ENCODE measurements at regions not wholly inside any gene's neighbourhood (a gene's known extent, or its start where the extent isn't known, plus 50 kb on each side); places are given as distances from the start of the nearest gene placed in this dataset.
A peak's percentile ranks its signal among the peaks of the same experiment; 100 is the strongest.

GRCh38 chr3:23664459-23664858 lies 141.3 kb upstream of the UBE2E1 start:
- DNase-seq (ENCODE audit: low spot score) (no peak), FAIRE-seq (no peak)

DNA sequence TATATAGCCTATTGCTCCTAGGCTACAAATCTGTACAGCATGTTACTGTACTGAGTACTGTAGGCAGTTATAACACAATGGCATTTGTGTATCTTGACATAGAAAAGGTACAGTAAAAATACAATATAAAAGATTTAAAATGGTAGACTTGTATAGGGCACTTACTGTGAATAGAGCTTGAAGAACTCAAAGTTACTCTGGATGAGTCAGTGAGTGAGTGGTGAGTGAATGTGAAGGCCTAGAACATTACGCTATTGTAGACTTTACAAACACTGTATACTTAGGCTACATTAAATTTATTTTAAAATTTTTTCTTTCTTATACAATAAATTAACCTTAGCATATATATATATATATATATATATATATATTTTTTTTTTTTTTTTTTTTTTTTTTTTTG lies 140.0 kb upstream of the UBE2E1 start:
- FAIRE-seq, result no peak

DNA sequence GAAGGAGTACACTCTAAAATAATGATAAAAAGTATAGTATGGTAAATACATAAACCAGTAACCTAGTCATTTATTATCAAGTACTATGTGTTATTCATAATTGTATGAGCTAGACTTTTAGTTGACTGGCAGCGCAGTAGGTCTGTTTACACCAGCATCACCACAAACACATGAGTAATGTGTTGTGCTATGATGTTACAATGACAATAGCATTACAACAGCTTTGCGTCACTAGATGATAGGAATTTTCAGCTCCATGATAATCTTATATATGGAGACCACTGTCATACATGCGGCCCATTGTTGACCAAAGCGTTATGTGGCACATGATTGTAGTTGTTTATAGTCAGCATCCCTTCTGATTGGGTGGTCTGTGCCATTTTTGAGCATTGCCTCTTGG lies 138.9 kb upstream of the UBE2E1 start:
- peak; percentile 56 for FAIRE-seq
- DNase-seq (ENCODE audit: low spot score), result no peak

More for the DNA sequence above, 140.0 kb upstream of the UBE2E1 start:
- no peak for DNase-seq (ENCODE audit: low spot score)

GRCh38 chr3:23667536-23668429 lies 138.0 kb upstream of the UBE2E1 start:
- DNase-seq (ENCODE audit: low spot score) (no peak), FAIRE-seq (peak; percentile 61)

- DNase-seq (ENCODE audit: low spot score) (peak; percentile 70), FAIRE-seq (no peak)
Observed at GRCh38 chr3:23668430-23668904, 137.3 kb upstream of the UBE2E1 start.

GRCh38 chr3:23669541-23670255 lies 136.1 kb upstream of the UBE2E1 start:
- FAIRE-seq (no peak), DNase-seq (ENCODE audit: low spot score) (peak; percentile 17)

DNA sequence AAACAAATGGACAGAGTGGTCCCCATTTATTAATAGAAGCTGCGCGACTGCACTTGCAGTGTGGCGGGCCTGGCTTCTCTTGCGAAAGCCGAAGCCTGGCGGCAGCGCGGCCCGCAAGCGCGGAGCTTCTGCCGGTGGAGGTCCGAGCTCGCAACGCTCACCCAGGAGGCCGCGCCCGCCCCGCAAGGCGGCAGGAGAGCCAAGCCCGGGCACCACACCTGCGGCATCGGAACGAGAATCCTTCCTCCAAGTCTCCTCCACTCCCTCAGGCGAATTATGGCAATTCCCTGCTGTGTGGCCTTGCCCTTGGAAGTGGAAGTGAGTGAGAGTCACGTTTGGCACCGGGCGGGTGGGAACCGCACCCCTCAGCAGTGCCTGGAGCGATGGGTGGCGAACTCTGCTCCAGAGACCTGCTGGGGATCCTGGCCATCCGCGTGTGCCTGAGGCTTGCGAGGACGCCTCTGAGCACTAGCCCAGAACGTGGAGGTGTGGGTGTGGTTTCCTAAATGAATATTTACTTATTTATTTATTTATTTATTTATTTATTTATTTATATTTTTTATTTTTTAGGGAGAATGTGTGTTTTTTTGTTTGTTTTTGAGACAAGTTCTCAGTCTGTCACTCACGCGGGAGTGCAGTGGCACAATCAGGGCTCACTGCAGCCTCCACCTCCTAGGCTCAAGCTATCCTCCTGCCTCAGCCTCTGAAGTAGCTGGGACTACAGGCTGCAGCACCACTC lies 133.7 kb upstream of the UBE2E1 start:
- FAIRE-seq (no peak), DNase-seq (ENCODE audit: low spot score) (no peak)

DNA sequence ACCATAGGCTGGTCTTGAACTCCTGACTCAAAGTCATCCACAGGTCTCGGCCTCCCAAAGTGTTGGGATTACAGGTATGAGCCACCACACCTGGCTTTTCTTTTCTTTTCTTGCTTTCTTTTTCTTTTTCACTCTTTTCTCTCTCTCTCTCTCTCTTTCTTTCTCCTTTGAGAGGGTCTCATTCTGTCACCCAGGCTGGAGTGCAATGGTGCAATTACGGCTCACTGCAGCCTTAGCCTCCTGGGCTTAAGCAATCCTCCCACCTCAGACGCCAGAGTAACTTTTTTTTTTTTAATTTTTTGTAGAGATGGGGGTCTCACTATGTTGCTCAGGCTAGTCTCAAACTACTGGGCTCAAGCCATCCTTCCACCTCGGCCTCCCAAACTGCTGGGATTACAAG lies 133.1 kb upstream of the UBE2E1 start:
- FAIRE-seq, result no peak
- DNase-seq (ENCODE audit: low spot score), result no peak

- FAIRE-seq, result no peak
Observed at GRCh38 chr3:23675010-23675409, 130.7 kb upstream of the UBE2E1 start.

GRCh38 chr3:23676093-23676492 lies 129.7 kb upstream of the UBE2E1 start:
- FAIRE-seq, result no peak
- no peak for DNase-seq (ENCODE audit: low spot score)

More at GRCh38 chr3:23675010-23675409, 130.7 kb upstream of the UBE2E1 start:
- no peak for DNase-seq (ENCODE audit: low spot score)

DNA sequence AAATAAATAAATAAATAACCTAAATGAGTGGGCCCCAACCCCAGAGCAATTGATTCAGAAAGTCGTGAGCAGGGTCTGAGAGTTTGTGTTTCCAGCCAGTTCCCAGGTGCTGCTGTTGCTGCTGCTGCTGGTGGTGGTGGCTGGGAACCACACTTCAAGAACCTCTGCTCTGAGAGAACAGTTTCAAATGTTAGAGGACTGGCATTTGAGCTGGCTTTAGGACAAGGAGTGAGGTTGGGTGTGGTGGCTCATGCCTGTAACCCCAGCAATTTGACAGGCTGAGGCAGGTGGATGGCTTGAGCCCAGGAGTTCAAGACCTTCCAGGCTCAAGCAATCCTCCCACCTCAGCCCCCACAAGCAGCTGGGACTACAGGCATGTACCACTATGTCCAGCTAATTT lies 123.1 kb upstream of the UBE2E1 start:
- FAIRE-seq, result no peak
- DNase-seq (ENCODE audit: low spot score), result no peak

- FAIRE-seq (peak; percentile 35), DNase-seq (ENCODE audit: low spot score) (peak; percentile 93)
Observed at GRCh38 chr3:23685541-23686258, 120.1 kb upstream of the UBE2E1 start.

DNA sequence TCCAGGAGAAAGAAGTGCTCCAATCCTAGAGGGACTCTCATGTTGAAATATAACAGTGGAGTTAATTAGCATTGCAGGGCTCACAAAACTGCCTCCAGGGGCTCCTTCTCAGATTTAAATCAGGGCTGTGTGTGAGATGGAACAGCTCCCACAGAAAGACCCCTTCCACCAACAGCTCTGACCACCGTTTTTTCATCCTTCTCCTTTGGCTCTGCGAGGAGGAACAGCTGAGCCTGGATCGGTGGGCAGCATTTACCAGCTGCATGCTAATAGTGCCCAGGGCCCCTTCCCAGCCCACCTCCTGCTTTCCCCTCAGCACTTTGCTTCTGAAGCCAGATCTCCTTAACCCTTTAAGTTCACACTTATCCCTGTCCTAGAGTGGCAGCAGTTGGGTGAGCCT lies 119.2 kb upstream of the UBE2E1 start:
- FAIRE-seq, result no peak
- no peak for DNase-seq (ENCODE audit: low spot score)

GRCh38 chr3:23691357-23691895 lies 114.3 kb upstream of the UBE2E1 start:
- FAIRE-seq (no peak), DNase-seq (ENCODE audit: low spot score) (no peak)

- FAIRE-seq (no peak), DNase-seq (ENCODE audit: low spot score) (no peak)
Observed at GRCh38 chr3:23696842-23697241, 108.9 kb upstream of the UBE2E1 start.

- no peak for FAIRE-seq
- DNase-seq (ENCODE audit: low spot score), result no peak
Observed at GRCh38 chr3:23697416-23697815, 108.3 kb upstream of the UBE2E1 start.

GRCh38 chr3:23698652-23699313 lies 107.0 kb upstream of the UBE2E1 start:
- DNase-seq (ENCODE audit: low spot score), result no peak

GRCh38 chr3:23700616-23701015 lies 105.1 kb upstream of the UBE2E1 start:
- DNase-seq (ENCODE audit: low spot score) (no peak), FAIRE-seq (no peak)

More at GRCh38 chr3:23698652-23699313, 107.0 kb upstream of the UBE2E1 start:
- no peak for FAIRE-seq

GRCh38 chr3:23701716-23702597 lies 103.8 kb upstream of the UBE2E1 start:
- DNase-seq (ENCODE audit: low spot score) (peak; percentile 73), FAIRE-seq (no peak)
